IMR-90 (cell line): ENCODE measurements at regions not wholly inside any gene's neighbourhood (a gene's known extent, or its start where the extent isn't known, plus 50 kb on each side); places are given as distances from the start of the nearest gene placed in this dataset.

Experiments used
- ATAC-seq: fragments of 200-7000 bp; cut with Tn5 transposase; 2 replicates; pipeline ENCODE4 v1.9.1; 2020; ENCODE audit warnings: low read depth, mild to moderate bottlenecking, moderate library complexity
- BruUV-seq: library from RNA; stranded (reverse); fragments of 400-500 nt; replicated peaks from 2 replicates; lab custom pipeline; 2021; lab: Mats Ljungman, UMichigan
- CTCF ChIA-PET: fragments of 300-600 bp; formaldehyde crosslinking; extraction: SDS; loops from one replicate; lab custom pipeline; 2021; ENCODE audit warnings: antibody characterized with exemption; lab: Yijun Ruan, JAX
- POLR2A ChIA-PET: fragments of 300-600 bp; sonication (Branson Sonifier 250); formaldehyde crosslinking; loops from one replicate; lab custom pipeline; 2022; ENCODE audit warnings: antibody characterized with exemption; ENCODE audit not compliant: unreplicated experiment; lab: Charles Lee
- DNase-seq: peaks from one replicate; pipeline ENCODE4 v3.0.0; 2013
- H2AFZ ChIP-seq: replicated peaks from 2 replicates; pipeline ENCODE3; 2013; ENCODE audit warnings: low read length, mild to moderate bottlenecking; ENCODE audit not compliant: poor library complexity
- H2AK5ac ChIP-seq: 2 replicates; pipeline ENCODE4 v1.6.1; 2013; ENCODE audit warnings: low read depth, low read length, inconsistent platforms
- H2AK9ac ChIP-seq: replicated peaks from 2 replicates; pipeline ENCODE3; 2013; ENCODE audit warnings: mild to moderate bottlenecking, low read depth, low read length, moderate library complexity; ENCODE audit not compliant: poor library complexity
- H2BK120ac ChIP-seq: 2 replicates; pipeline ENCODE4 v1.6.1; 2013; ENCODE audit warnings: low read depth, low read length, inconsistent platforms
- H2BK15ac ChIP-seq: 3 replicates; pipeline ENCODE4 v1.6.1; 2013; ENCODE audit warnings: low read depth, low read length, inconsistent platforms
- H2BK20ac ChIP-seq: 2 replicates; pipeline ENCODE4 v1.6.1; 2013; ENCODE audit warnings: low read depth, mild to moderate bottlenecking, inconsistent platforms, low read length, moderate library complexity
- H2BK5ac ChIP-seq: 2 replicates; pipeline ENCODE4 v1.6.1; 2013; ENCODE audit warnings: mild to moderate bottlenecking, low read depth, low read length, inconsistent platforms; ENCODE audit not compliant: poor library complexity, severe bottlenecking
- H3K14ac ChIP-seq: replicated peaks from 2 replicates; pipeline ENCODE4 v1.6.1; 2013; ENCODE audit warnings: low read depth, low read length, inconsistent platforms
- H3K18ac ChIP-seq: 2 replicates; pipeline ENCODE4 v1.6.1; 2013; ENCODE audit warnings: low read depth, low read length, control low read depth
- H3K23ac ChIP-seq: 2 replicates; pipeline ENCODE4 v1.6.1; 2013; ENCODE audit warnings: low read depth, low read length, inconsistent platforms
- H3K27ac ChIP-seq: 2 replicates; pipeline ENCODE4 v1.5.1; 2013; ENCODE audit warnings: mild to moderate bottlenecking, control low read depth, low read length; ENCODE audit not compliant: insufficient read depth
- H3K27me3 ChIP-seq: 2 replicates; pipeline ENCODE4 v1.6.1; 2013; ENCODE audit warnings: low read length; ENCODE audit not compliant: control insufficient read depth, insufficient read depth
- H3K36me3 ChIP-seq: 2 replicates; pipeline ENCODE4 v1.6.1; 2013; ENCODE audit warnings: low read length, mixed read lengths; ENCODE audit not compliant: control insufficient read depth, insufficient read depth
- H3K4ac ChIP-seq: 2 replicates; pipeline ENCODE4 v1.6.1; 2013; ENCODE audit warnings: low read depth, low read length, inconsistent platforms
- H3K4me1 ChIP-seq: 2 replicates; pipeline ENCODE4 v1.6.1; 2013; ENCODE audit warnings: low read length, mixed read lengths; ENCODE audit not compliant: control insufficient read depth, insufficient read depth
- H3K4me2 ChIP-seq: 2 replicates; pipeline ENCODE4 v1.6.1; 2013; ENCODE audit warnings: low read depth, mild to moderate bottlenecking, control low read depth, low read length, moderate library complexity
- H3K4me3 ChIP-seq: 2 replicates; pipeline ENCODE4 v1.5.1; 2013; ENCODE audit warnings: low read depth, mild to moderate bottlenecking, control low read depth, low read length, moderate library complexity; ENCODE audit not compliant: insufficient read depth
- H3K56ac ChIP-seq: 2 replicates; pipeline ENCODE4 v1.6.1; 2013; ENCODE audit warnings: low read length, inconsistent platforms; ENCODE audit not compliant: insufficient read depth; ENCODE audit errors: extremely low read depth
- H3K79me1 ChIP-seq, 2 experiments: 2 replicates each; pipeline ENCODE4 v1.6.1; 2013; ENCODE audit warnings: low read length in 2 of 2, inconsistent platforms in 1 of 2, low read depth in 1 of 2
- H3K9ac ChIP-seq: 2 replicates; pipeline ENCODE4 v1.6.1; 2013; ENCODE audit warnings: low read depth, low read length, control low read depth
- H3K9me1 ChIP-seq: 2 replicates; pipeline ENCODE4 v1.6.1; 2013; ENCODE audit warnings: low read length, inconsistent platforms; ENCODE audit not compliant: insufficient read depth
- H3K9me3 ChIP-seq: 2 replicates; pipeline ENCODE4 v1.6.1; 2013; ENCODE audit warnings: low read length; ENCODE audit not compliant: control insufficient read depth, insufficient read depth
- H4K20me1 ChIP-seq: 2 replicates; pipeline ENCODE4 v1.6.1; 2013; ENCODE audit warnings: low read length, inconsistent platforms; ENCODE audit not compliant: insufficient read depth
- H4K5ac ChIP-seq: 2 replicates; pipeline ENCODE4 v1.6.1; 2013; ENCODE audit warnings: mild to moderate bottlenecking, low read depth, low read length, control low read depth
- H4K8ac ChIP-seq, 2 experiments: 2 replicates each; pipeline ENCODE4 v1.6.1; 2013; ENCODE audit warnings: low read depth in 2 of 2, low read length in 2 of 2, control low read depth in 1 of 2, inconsistent platforms in 1 of 2
- H4K91ac ChIP-seq: 2 replicates; pipeline ENCODE4 v1.6.1; 2013; ENCODE audit warnings: low read depth, low read length, inconsistent platforms; ENCODE audit not compliant: insufficient read depth
- BHLHE40 ChIP-seq: fragments of 150-350 bp; IDR thresholded peaks from 2 replicates; pipeline ENCODE4 v1.6.1; 2016; ENCODE audit warnings: mild to moderate bottlenecking, low read depth, low read length
- CHD1 ChIP-seq: IDR thresholded peaks from 2 replicates; pipeline ENCODE4 v1.6.1; 2012; ENCODE audit warnings: low read depth, low read length, improper control_type of control experiment
- ELK1 ChIP-seq: fragments of 150-350 bp; IDR thresholded peaks from 2 replicates; pipeline ENCODE4 v1.6.1; 2016; ENCODE audit warnings: low read depth, mild to moderate bottlenecking, low read length, moderate library complexity, borderline replicate concordance
- FOS ChIP-seq: fragments of 150-350 bp; IDR thresholded peaks from 2 replicates; pipeline ENCODE4 v1.6.1; 2016; ENCODE audit warnings: low read depth, low read length
- MXI1 ChIP-seq: IDR thresholded peaks from 2 replicates; pipeline ENCODE4 v1.6.1; 2012; ENCODE audit warnings: low read depth, mild to moderate bottlenecking, low read length, moderate library complexity, borderline replicate concordance
- NFE2L2 ChIP-seq: fragments of 150-350 bp; IDR thresholded peaks from 2 replicates; pipeline ENCODE4 v1.6.1; 2016; ENCODE audit warnings: low read depth, mild to moderate bottlenecking, low read length
- POLR2A ChIP-seq: IDR thresholded peaks from 2 replicates; pipeline ENCODE4 v1.6.1; 2012; ENCODE audit warnings: mild to moderate bottlenecking, low read depth, low read length
- RCOR1 ChIP-seq: IDR thresholded peaks from 2 replicates; pipeline ENCODE4 v1.6.1; 2012; ENCODE audit warnings: mild to moderate bottlenecking, low read length, improper control_type of control experiment; ENCODE audit not compliant: insufficient replicate concordance
- SMC3 ChIP-seq: fragments of 150-350 bp; IDR thresholded peaks from 2 replicates; pipeline ENCODE4 v1.6.1; 2016; ENCODE audit warnings: low read depth, mild to moderate bottlenecking, antibody characterized with exemption, low read length, moderate library complexity
- USF2 ChIP-seq: fragments of 150-350 bp; IDR thresholded peaks from 2 replicates; pipeline ENCODE4 v1.6.1; 2017; ENCODE audit warnings: mild to moderate bottlenecking, antibody characterized with exemption, low read length, low read depth
- WGBS, 2 experiments: methylation state at CpG; one replicate each; pipeline versions ENCODE4 v1.1.5 to v1.1.7; 2013; ENCODE audit warnings: missing lambda C conversion rate in 2 of 2; ENCODE audit not compliant: insufficient read length in 1 of 2; ENCODE audit errors: extremely low coverage in 2 of 2; 5-methylcytosine and 5-hydroxymethylcytosine counted together
- dilution Hi-C: fragments of 300-500 bp; cut with HindIII; formaldehyde crosslinking; loops from one replicate; pipeline ENCODE4 v1.14.3; 2018; ENCODE audit warnings: low sequenced_read_pairs; ENCODE audit not compliant: unreplicated experiment
- in situ Hi-C: fragments of 300-500 bp; cut with MboI; formaldehyde crosslinking; loops from 3 replicates; pipeline ENCODE4 v1.14.3; 2019; ENCODE audit warnings: low sequenced_read_pairs, inconsistent platforms, mixed read lengths
- intact Hi-C: fragments of 100-400 bp; cut with micrococcal nuclease; formaldehyde crosslinking; loops from 2 replicates; pipeline ENCODE4 v1.10.0; 2022

DNA sequence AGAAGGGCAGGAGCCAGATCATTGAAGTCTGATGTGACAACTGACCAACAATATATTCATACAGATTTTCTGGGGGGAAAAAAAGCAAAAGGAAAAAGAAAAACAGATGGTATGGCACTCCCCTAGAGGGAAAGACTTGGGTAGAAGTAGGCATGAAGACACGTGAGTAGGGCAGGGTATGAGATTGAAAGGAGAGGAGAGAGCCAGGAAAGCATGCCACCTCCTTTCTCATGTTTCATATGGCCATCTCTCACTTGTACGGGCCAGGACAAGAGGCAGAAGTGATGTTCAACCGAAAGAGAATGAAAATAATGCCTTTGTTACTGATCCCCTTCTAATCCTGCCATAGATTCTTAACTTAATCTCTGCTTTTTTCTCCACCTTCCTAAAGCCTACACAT is 139.0 kb upstream of the ACTBL2 start:
- BruUV-seq, result no TSS peak
- no peak for DNase-seq
- CTCF ChIA-PET, result interaction anchor here (0.6 kb wide), 1 partner anchor 150 kb away, joined by 3 read pairs; no protein-coding TSS in a partner anchor
- no peaks in the 10 kb centered on the region for H3K27me3 ChIP-seq
- no peak for TF ChIP-seq USF2
- TF ChIP-seq MXI1, result no peak
- TF ChIP-seq NFE2L2, result no peak
- no peak for TF ChIP-seq RCOR1
- TF ChIP-seq SMC3, result no peak
- TF ChIP-seq ELK1, result no peak
- no peak for TF ChIP-seq CHD1
- TF ChIP-seq BHLHE40, result no peak
- no peak for TF ChIP-seq FOS
- no peak for TF ChIP-seq POLR2A
- no peaks in the 10 kb centered on the region for H4K20me1 ChIP-seq
- no peaks in the 10 kb centered on the region for H3K9me3 ChIP-seq
- H3K9ac ChIP-seq, result no peak overlapping the region
- ATAC-seq, result no peak
- H3K9me1 ChIP-seq, result no peaks in the 10 kb centered on the region
- H3K79me1 ChIP-seq, result no peaks in the 10 kb centered on the region
- no peak overlapping the region for H3K4me3 ChIP-seq
- no peak overlapping the region for H2AK5ac ChIP-seq
- no peak overlapping the region for H2BK5ac ChIP-seq
- no peak overlapping the region for H4K91ac ChIP-seq
- no peak overlapping the region for H3K18ac ChIP-seq
- no peaks in the 10 kb centered on the region for H3K36me3 ChIP-seq
- H2BK120ac ChIP-seq, result no peak overlapping the region
- H3K4me2 ChIP-seq, result no peak overlapping the region
- no CpG with 5 or more reads among the region's 3 CpGs for WGBS, 2 experiments
- POLR2A ChIA-PET, result no interaction called here
- H2AK9ac ChIP-seq, result no peak overlapping the region
- no peak overlapping the region for H2BK20ac ChIP-seq
- no peak overlapping the region for H3K27ac ChIP-seq
- H3K4ac ChIP-seq, result no peak overlapping the region
- no peak overlapping the region for H3K23ac ChIP-seq
- in situ Hi-C loops, result no loop called here
- H4K5ac ChIP-seq, result no peak overlapping the region
- no peaks in the 10 kb centered on the region for H3K4me1 ChIP-seq
- no peak overlapping the region for H4K8ac ChIP-seq
- dilution Hi-C loops, result no loop called here
- H2BK15ac ChIP-seq, result no peak overlapping the region
- H3K14ac ChIP-seq, result no peak overlapping the region
- H3K56ac ChIP-seq, result no peak overlapping the region
- no peak overlapping the region for H2AFZ ChIP-seq
- intact Hi-C loops, result no loop called here
